ENCODE measurements at regions not wholly inside any gene's neighbourhood (a gene's known extent, or its start where the extent isn't known, plus 50 kb on each side); places are given as distances from the start of the nearest gene placed in this dataset.

- no peaks in the 10 kb centered on the region for H3K9me3 ChIP-seq (ENCODE audit: control insufficient read depth in 4 of 4, low read length in 3 of 4)
- H3K27me3 ChIP-seq (ENCODE audit: control insufficient read depth in 4 of 4, insufficient read depth in 4 of 4, low read length in 3 of 4), result no peaks in the 10 kb centered on the region
- no peak overlapping the region for H3K4me3 ChIP-seq (ENCODE audit: low read depth in 1 of 3, low read length in 3 of 3)
- no peak for DNase-seq (ENCODE audit: low spot score)
- no peaks in the 10 kb centered on the region for H3K4me1 ChIP-seq (ENCODE audit: control insufficient read depth in 4 of 4, insufficient read depth in 4 of 4, low read length in 3 of 4)
- no peak overlapping the region for H3K9ac ChIP-seq (ENCODE audit: low read depth in 1 of 2, low read length in 2 of 2)
- TF ChIP-seq, protein P1, sequence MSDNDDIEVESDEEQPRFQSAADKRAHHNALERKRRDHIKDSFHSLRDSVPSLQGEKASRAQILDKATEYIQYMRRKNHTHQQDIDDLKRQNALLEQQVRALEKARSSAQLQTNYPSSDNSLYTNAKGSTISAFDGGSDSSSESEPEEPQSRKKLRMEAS (IDR thresholded peaks at IDR 0.05), result no peak
- TF ChIP-seq EGR1 (IDR thresholded peaks at IDR 0.05; ENCODE audit: low read depth in 2 of 2) (no peak), RXRA (IDR thresholded peaks at IDR 0.05) (no peak), TAF1 (conservative IDR thresholded peaks at IDR 0.05) (no peak), NR2F2 (IDR thresholded peaks at IDR 0.05) (no peak), ATF3 (IDR thresholded peaks at IDR 0.05) (no peak), FOXA2 (IDR thresholded peaks at IDR 0.05) (no peak), HNF4G (IDR thresholded peaks at IDR 0.05) (no peak), REST (IDR thresholded peaks at IDR 0.05) (no peak), YY1 (IDR thresholded peaks at IDR 0.05) (no peak), JUND (IDR thresholded peaks at IDR 0.05) (no peak), GABPA (IDR thresholded peaks at IDR 0.05 in 1 of 2, conservative IDR thresholded peaks at IDR 0.05 in 1 of 2) (no peak), CTCF (IDR thresholded peaks at IDR 0.05; ENCODE audit: low read depth, low read length, missing input control) (no peak), RAD21 (IDR thresholded peaks at IDR 0.05) (no peak), SP1 (IDR thresholded peaks at IDR 0.05) (no peak), FOXA1 (IDR thresholded peaks at IDR 0.05) (no peak), HNF4A (conservative IDR thresholded peaks at IDR 0.05) (no peak)
- TF ChIP-seq, protein P2, sequence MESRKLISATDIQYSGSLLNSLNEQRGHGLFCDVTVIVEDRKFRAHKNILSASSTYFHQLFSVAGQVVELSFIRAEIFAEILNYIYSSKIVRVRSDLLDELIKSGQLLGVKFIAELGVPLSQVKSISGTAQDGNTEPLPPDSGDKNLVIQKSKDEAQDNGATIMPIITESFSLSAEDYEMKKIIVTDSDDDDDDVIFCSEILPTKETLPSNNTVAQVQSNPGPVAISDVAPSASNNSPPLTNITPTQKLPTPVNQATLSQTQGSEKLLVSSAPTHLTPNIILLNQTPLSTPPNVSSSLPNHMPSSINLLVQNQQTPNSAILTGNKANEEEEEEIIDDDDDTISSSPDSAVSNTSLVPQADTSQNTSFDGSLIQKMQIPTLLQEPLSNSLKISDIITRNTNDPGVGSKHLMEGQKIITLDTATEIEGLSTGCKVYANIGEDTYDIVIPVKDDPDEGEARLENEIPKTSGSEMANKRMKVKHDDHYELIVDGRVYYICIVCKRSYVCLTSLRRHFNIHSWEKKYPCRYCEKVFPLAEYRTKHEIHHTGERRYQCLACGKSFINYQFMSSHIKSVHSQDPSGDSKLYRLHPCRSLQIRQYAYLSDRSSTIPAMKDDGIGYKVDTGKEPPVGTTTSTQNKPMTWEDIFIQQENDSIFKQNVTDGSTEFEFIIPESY (IDR thresholded peaks at IDR 0.05), result no peak
- 82% methylated on average over 2 of the region's 2 CpGs for WGBS
- H3K27ac ChIP-seq (ENCODE audit: low read depth in 1 of 2, low read length in 2 of 2), result no peak overlapping the region
- H3K36me3 ChIP-seq (ENCODE audit: control insufficient read depth in 4 of 4, insufficient read depth in 3 of 4, low read depth in 1 of 4, low read length in 3 of 4), result no peaks in the 10 kb centered on the region
Measured at GRCh38 chr13:62837895-62838294, 1422.2 kb upstream of the PCDH20 start.

Measured in liver (tissue), 8 donors.